GM11168 (cell line): ENCODE measurements at regions not wholly inside any gene's neighbourhood (a gene's known extent, or its start where the extent isn't known, plus 50 kb on each side); places are given as distances from the start of the nearest gene placed in this dataset.

Source experiments
- in situ Hi-C: fragments of 300-500 bp; cut with MboI; formaldehyde crosslinking; loops from one replicate; pipeline ENCODE4 v1.12.0; 2022; ENCODE audit warnings: low sequenced_read_pairs; ENCODE audit not compliant: unreplicated experiment

GRCh38 chr13:73467125-73467524, 408.3 kb downstream of the KLF5 start:
- in situ Hi-C loops: no loop called here

- in situ Hi-C loops: no loop called here
These were observed 407.8 kb downstream of the KLF5 start for GRCh38 chr13:73466561-73466960.

- in situ Hi-C loops: no loop called here
These were observed 406.8 kb downstream of the KLF5 start for GRCh38 chr13:73465617-73465971.

DNA sequence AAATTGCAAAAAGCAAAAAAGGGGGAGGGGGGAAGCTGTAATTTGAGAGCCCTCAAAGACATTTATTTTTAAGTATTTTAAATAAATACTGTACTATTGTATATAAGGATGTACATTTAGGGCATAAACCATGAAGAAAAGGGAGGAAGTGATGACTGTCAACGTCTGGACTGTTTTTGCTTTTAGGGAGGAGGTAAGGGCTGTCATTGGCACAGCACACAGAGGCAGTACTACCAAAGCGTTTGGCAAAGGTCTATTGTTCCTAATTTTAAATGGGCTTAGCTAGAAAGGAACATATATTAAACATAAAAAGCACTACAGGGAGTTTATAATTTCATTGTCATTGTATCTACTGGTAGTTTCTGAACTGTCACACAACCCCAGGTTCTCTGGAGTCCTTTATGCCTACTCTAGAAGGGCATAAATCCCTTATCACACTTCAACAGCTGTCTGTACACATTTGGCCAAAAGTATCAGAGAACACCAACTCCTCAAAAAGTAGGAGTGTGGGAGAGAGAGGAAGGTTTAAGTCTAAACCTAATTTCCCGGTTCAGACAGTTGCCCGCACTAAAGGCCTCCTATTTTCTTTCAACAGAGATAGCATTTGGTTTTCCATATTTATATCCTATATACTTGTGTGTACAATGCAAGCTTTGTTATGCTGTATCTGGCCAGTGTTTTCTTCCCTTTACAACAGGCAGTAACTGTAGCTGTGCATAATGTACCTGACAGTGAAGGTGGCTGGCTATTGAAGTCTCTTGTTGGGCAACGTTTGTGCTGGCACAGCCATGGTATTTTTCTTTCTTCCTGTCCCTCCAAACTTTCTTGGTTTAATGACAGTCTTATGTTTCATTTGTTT, 406.2 kb downstream of the KLF5 start:
- in situ Hi-C loops: no loop called here

DNA sequence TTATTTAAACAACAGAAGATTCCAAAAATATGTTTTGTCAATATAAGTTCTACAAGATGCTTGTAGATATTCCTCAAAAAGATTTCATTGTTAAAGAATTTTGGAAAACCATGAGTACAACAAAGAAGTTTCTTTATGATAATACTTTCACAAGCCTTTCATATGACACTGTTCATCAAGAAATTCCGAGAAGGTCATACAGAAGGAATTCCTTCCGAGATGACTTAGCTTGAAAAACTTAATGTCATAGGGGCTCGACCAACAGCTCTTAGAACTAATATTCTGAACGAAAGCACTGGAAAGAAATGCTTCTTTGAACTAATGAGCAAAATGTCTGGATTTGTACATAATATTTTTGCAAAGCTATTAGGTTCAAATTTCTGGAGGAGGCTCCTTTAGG, 403.4 kb downstream of the KLF5 start:
- in situ Hi-C loops: no loop called here

DNA sequence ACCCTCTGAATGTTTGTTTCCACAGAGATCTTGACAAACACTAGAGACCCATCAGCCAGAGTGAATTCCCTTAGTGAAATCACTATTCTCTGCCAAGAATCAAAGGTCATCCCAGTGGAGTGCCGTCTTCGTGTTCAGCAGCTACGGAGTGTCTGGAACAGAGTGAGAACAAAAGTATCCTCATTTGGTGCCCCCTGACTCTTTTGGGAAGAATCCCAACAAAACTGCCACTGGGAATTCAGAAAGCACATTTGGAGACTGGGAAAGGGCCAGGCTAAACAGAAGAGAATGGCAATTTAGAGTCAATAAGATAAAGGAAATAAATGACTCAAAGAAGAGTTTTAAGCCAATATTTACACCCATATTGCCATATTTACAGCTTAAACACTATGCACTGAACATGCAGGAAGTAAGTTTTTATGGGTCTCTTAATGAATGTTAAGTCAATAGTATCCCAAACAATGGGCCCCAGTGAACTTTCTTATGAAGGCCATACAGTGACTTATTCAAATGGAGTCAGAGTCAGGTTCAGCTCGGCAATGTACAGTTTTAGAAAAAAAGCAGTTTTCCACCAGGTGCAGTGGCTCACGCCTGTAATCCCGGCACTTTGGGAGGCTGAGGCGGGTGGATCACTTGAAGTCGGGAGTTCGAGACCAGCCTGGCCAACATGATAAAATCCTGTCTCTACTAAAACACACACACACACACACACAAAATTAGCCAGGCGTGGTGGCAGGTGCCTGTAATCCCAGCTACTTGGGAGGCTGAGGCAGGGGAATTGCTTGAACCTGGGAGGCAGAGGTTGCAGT, 392.6 kb downstream of the KLF5 start:
- in situ Hi-C loops: no loop called here

DNA sequence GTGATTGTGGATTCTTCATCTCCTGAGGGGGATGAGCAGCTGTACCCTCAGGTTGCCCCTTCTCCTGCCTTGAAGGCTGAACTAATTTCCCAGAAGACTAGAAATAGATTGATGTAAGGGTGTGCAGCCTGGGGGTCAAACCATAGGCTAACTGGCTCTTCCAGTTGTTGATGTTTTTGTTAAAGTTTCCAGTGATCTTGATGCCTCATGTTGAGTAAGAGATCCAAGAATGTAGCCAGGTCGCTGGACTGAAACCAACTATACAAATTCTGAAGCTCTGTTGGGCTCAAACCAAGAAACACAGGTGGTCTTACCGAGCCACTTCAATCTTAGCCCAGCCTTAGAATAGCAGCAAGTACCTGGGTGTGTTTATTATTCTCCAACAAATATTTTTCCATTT, 391.8 kb downstream of the KLF5 start:
- in situ Hi-C loops: no loop called here

DNA sequence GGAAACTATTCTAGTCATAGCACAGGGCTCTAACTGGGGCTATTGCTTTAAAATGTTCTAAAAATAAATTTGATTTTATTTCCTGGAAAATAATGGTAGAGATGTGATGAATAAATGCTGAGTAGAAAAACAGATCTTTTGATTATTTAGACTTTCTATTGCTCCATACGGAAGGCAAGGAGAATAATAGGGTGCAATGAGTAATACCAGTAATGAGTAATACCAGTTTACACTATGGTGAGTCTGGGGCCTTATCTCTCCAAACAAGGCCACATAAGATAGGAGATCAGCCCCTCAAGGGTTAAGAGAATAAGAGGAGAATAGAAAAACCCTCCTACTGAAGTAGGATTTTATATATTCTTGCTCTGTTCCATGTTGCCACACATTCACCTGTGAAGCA, 390.4 kb downstream of the KLF5 start:
- in situ Hi-C loops: no loop called here

- in situ Hi-C loops: no loop called here
These were observed 381.6 kb downstream of the KLF5 start for GRCh38 chr13:73440296-73440895.

- in situ Hi-C loops: no loop called here
These were observed 375.1 kb downstream of the KLF5 start for GRCh38 chr13:73433890-73434289.

- in situ Hi-C loops: no loop called here
These were observed 374.7 kb downstream of the KLF5 start for GRCh38 chr13:73433458-73433857.

DNA sequence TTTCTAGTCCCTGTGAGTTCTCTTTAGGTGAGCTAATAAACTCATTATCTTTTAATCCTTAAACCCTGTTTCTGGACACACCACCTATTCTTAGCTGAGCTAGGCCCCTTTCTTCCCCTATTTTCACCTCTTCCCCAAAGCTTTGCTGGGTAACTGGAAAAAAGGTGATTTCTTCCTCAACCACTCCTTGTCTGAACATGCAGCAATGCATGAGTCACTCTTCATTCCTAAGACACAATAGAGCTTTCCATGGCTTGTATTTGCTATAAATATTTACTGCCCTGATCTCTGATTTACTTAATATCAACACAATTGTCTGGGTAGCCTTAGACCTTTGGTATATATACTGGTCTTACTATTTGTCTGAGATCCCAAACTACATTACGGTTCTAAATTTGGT, 370.9 kb downstream of the KLF5 start:
- in situ Hi-C loops: no loop called here

- in situ Hi-C loops: no loop called here
These were observed 369.9 kb downstream of the KLF5 start for GRCh38 chr13:73428706-73429105.

DNA sequence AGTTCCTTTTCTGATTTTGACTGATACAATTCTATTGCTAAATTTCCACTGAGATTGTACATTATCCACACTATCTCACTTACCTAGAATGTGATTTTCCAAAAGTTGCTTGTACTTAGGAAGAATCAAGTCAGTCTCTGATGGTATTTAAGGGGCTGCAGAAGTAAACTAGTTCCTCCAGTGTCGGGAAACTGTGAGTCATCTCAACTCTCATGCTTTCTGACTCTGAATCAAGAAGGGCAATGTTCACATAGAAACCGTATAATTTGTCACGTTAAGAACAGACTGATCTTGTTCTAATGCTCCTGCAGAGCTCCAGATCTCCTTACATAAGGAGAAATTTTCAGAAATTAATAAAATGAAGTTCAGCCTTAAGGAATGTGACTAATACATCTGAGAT, 369.3 kb downstream of the KLF5 start:
- in situ Hi-C loops: no loop called here

- in situ Hi-C loops: no loop called here
These were observed 364.2 kb downstream of the KLF5 start for GRCh38 chr13:73422973-73423372.

DNA sequence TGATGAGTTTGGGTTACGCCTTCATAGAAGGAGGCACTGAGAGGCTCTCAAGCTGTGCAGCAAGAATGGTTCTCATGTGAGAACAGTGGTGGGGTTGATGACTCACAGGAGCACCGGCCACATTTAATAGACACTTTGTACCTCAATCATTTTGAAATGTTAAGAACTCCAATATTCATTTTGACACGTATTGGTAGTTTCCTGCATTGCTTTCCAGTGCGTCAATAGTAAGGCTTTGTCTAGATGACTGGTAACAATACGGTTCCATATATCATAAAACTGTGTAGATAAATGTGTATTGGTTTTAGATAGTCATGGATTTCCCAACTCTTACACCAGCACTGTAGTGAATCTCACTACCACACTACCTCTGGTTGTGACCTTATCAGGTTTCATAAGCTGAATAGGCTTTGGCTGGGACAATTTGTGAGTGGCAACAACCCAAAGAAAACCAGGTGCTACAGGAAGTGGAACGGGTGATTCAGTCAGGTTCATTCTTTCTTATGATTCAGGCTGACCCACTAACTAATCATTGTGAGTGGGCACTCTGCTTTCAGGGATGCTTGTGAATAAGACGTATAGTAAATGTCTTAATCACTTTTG, 362.6 kb downstream of the KLF5 start:
- in situ Hi-C loops: no loop called here

DNA sequence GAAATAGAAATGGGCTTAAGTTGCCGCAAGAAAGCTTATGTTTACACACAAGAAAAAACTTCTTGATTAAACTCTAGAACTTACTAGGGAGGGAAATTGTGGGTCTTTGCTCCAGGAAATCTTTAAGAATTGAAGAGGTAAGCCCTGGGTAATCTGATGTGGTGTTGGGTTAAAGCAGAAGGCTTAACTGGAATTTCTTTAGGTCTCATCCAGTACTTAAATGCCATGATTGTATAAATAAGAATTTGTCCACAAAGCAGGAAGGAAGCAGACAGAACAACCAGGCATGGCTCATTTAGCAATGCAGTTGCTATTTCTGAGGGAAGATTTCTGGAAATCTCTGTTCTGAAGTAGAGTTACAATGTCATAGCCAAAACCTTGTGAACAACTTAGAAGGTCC, 360.4 kb downstream of the KLF5 start:
- in situ Hi-C loops: no loop called here

- in situ Hi-C loops: no loop called here
These were observed 358.3 kb downstream of the KLF5 start for GRCh38 chr13:73417012-73417615.

GRCh38 chr13:73416093-73416492, 357.3 kb downstream of the KLF5 start:
- in situ Hi-C loops: no loop called here

DNA sequence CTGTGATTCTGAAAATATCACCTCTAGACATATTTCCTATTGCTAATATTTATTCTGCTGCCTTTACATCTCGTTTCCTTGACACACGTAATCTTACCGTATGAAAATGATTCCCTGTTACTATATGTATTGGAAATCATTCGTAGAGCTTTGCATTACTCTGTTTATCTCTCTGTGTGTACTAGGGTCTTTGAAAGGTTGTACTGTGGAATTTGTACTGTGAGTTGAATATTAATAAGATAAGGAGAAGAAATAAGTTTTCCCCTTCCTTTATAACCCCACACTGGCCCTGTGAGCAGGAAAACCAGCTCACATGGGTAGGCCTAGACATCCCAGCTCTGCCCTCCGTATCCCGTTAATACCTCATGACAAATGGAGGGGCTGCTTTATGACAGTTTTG, 354.9 kb downstream of the KLF5 start:
- in situ Hi-C loops: no loop called here
